Caco-2 (cell line): ENCODE measurements at regions not wholly inside any gene's neighbourhood (a gene's known extent, or its start where the extent isn't known, plus 50 kb on each side); places are given as distances from the start of the nearest gene placed in this dataset.

Experiments used
- BruUV-seq: library from RNA; stranded (reverse); fragments of 400-500 nt; replicated peaks from 2 replicates; lab custom pipeline; 2021; lab: Mats Ljungman, UMichigan
- CTCF ChIA-PET: fragments of 300-600 bp; sonication (Branson Sonifier 250); formaldehyde crosslinking; loops from one replicate; lab custom pipeline; 2022; ENCODE audit warnings: antibody characterized with exemption; lab: Charles Lee
- POLR2A ChIA-PET: fragments of 300-600 bp; sonication (Branson Sonifier 250); formaldehyde crosslinking; loops from one replicate; lab custom pipeline; 2022; ENCODE audit warnings: antibody characterized with exemption; lab: Charles Lee
- DNase-seq, 2 experiments: peaks; one replicate each; pipeline versions ENCODE4 v3.0.0 to v3.0.0-alpha.2; 2020 to 2022
- H3K27me3 ChIP-seq: replicated peaks from 2 replicates; pipeline ENCODE4 v1.6.0; 2011; ENCODE audit warnings: low read length; ENCODE audit not compliant: control insufficient read depth, insufficient read depth
- H3K36me3 ChIP-seq: 2 replicates; pipeline ENCODE4 v1.5.1; 2011; ENCODE audit warnings: low read length; ENCODE audit not compliant: control insufficient read depth, insufficient read depth
- H3K4me1 ChIP-seq: fragments of 250-450 bp; sonication (Bioruptor Pico); 2 replicates; pipeline ENCODE4 v1.5.1; 2020; ENCODE audit warnings: mild to moderate bottlenecking
- H3K4me3 ChIP-seq: 2 replicates; pipeline ENCODE4 v1.5.1; 2011; ENCODE audit warnings: low read depth, mild to moderate bottlenecking, control low read depth, low read length
- H3K9me3 ChIP-seq: fragments of 250-450 bp; sonication (Bioruptor Pico); 2 replicates; pipeline ENCODE4 v1.5.1; 2020; ENCODE audit warnings: mild to moderate bottlenecking, moderate library complexity
- H3K27ac Mint-ChIP-seq: one replicate; pipeline ENCODE4 v1.8.0; 2022; ENCODE audit warnings: mixed read lengths; ENCODE audit not compliant: unreplicated experiment
- H3K27me3 Mint-ChIP-seq: one replicate; pipeline ENCODE4 v1.8.0; 2022; ENCODE audit warnings: mixed read lengths; ENCODE audit not compliant: insufficient read depth, unreplicated experiment
- H3K36me3 Mint-ChIP-seq: one replicate; pipeline ENCODE4 v1.8.0; 2022; ENCODE audit warnings: mild to moderate bottlenecking, mixed read lengths; ENCODE audit not compliant: insufficient read depth, unreplicated experiment
- H3K4me1 Mint-ChIP-seq: one replicate; pipeline ENCODE4 v1.8.0; 2022; ENCODE audit warnings: low read depth, mixed read lengths; ENCODE audit not compliant: unreplicated experiment
- H3K4me3 Mint-ChIP-seq: one replicate; pipeline ENCODE4 v1.8.0; 2022; ENCODE audit warnings: mild to moderate bottlenecking, moderate library complexity, mixed read lengths; ENCODE audit not compliant: unreplicated experiment
- H3K9me3 Mint-ChIP-seq: one replicate; pipeline ENCODE4 v1.8.0; 2022; ENCODE audit warnings: mixed read lengths; ENCODE audit not compliant: unreplicated experiment
- CTCF ChIP-seq, 2 experiments: fragments of 200-600 bp in 1 of 2; IDR thresholded peaks; 1 replicate in 1 of 2; 2 replicates in 1 of 2; pipeline versions ENCODE4 v1.5.1 to v1.8.0; 2011 to 2022; ENCODE audit warnings: antibody characterized with exemption in 1 of 2, control low read depth in 1 of 2, inconsistent platforms in 1 of 2, low read depth in 1 of 2, low read length in 1 of 2, mild to moderate bottlenecking in 1 of 2, moderate library complexity in 1 of 2; ENCODE audit not compliant: insufficient read depth in 1 of 2, severe bottlenecking in 1 of 2, unreplicated experiment in 1 of 2
- intact Hi-C: fragments of 100-400 bp; cut with micrococcal nuclease; formaldehyde crosslinking; loops from one replicate; pipeline ENCODE4 v1.10.0; 2022; ENCODE audit not compliant: unreplicated experiment

GRCh38 chr13:65912516-65912915, 1317.6 kb downstream of the PCDH9 start:
- POLR2A ChIA-PET: no interaction called here
- intact Hi-C loops: no loop called here
- Mint-ChIP-seq H3K27me3 (no peaks in the 10 kb centered on the region), H3K27ac (no peak overlapping the region), H3K4me3 (no peak overlapping the region), H3K9me3 (no peaks in the 10 kb centered on the region), H3K36me3 (no peaks in the 10 kb centered on the region), H3K4me1 (no peaks in the 10 kb centered on the region)
- no peaks in the 10 kb centered on the region for H3K9me3 ChIP-seq
- no TSS peak for BruUV-seq
- no peak for DNase-seq
- CTCF ChIA-PET: no interaction called here
- H3K4me3 ChIP-seq: no peak overlapping the region
- H3K36me3 ChIP-seq: no peaks in the 10 kb centered on the region
- no peaks in the 10 kb centered on the region for H3K4me1 ChIP-seq
- no peak for TF ChIP-seq CTCF (IDR thresholded peaks at IDR 0.05; ENCODE audit: insufficient read depth in 1 of 2, low read depth in 1 of 2, low read length in 1 of 2, severe bottlenecking in 1 of 2, unreplicated experiment in 1 of 2)
- H3K27me3 ChIP-seq: no peaks in the 10 kb centered on the region

GRCh38 chr13:65911546-65912193, 1318.5 kb downstream of the PCDH9 start:
- H3K27ac Mint-ChIP-seq: no peak overlapping the region
- ChIA-PET CTCF (no interaction called here), POLR2A (no interaction called here)
- no peak overlapping the region for H3K4me3 Mint-ChIP-seq
- Histone ChIP-seq H3K4me1 (no peaks in the 10 kb centered on the region), H3K4me3 (no peak overlapping the region), H3K27me3 (no peaks in the 10 kb centered on the region), H3K9me3 (no peaks in the 10 kb centered on the region), H3K36me3 (no peaks in the 10 kb centered on the region)
- no peak for DNase-seq
- no peaks in the 10 kb centered on the region for H3K27me3 Mint-ChIP-seq
- H3K4me1 Mint-ChIP-seq: no peaks in the 10 kb centered on the region
- H3K36me3 Mint-ChIP-seq: no peaks in the 10 kb centered on the region
- intact Hi-C loops: no loop called here
- no peaks in the 10 kb centered on the region for H3K9me3 Mint-ChIP-seq
- TF ChIP-seq CTCF (IDR thresholded peaks at IDR 0.05; ENCODE audit: insufficient read depth in 1 of 2, low read depth in 1 of 2, low read length in 1 of 2, severe bottlenecking in 1 of 2, unreplicated experiment in 1 of 2): no peak
- BruUV-seq: no TSS peak

GRCh38 chr13:65909501-65909900, 1320.6 kb downstream of the PCDH9 start:
- H3K4me3 ChIP-seq: no peak overlapping the region
- H3K9me3 Mint-ChIP-seq: no peaks in the 10 kb centered on the region
- H3K36me3 ChIP-seq: no peaks in the 10 kb centered on the region
- H3K36me3 Mint-ChIP-seq: no peaks in the 10 kb centered on the region
- no peak for TF ChIP-seq CTCF (IDR thresholded peaks at IDR 0.05; ENCODE audit: insufficient read depth in 1 of 2, low read depth in 1 of 2, low read length in 1 of 2, severe bottlenecking in 1 of 2, unreplicated experiment in 1 of 2)
- no peaks in the 10 kb centered on the region for H3K4me1 ChIP-seq
- ChIA-PET POLR2A (no interaction called here), CTCF (no interaction called here)
- BruUV-seq: no TSS peak
- intact Hi-C loops: no loop called here
- H3K4me3 Mint-ChIP-seq: no peak overlapping the region
- no peaks in the 10 kb centered on the region for H3K4me1 Mint-ChIP-seq
- DNase-seq: no peak
- no peaks in the 10 kb centered on the region for H3K27me3 ChIP-seq
- H3K27me3 Mint-ChIP-seq: no peaks in the 10 kb centered on the region
- no peaks in the 10 kb centered on the region for H3K9me3 ChIP-seq
- no peak overlapping the region for H3K27ac Mint-ChIP-seq
